Omental fat pad (tissue), 1 donor: ENCODE measurements at regions not wholly inside any gene's neighbourhood (a gene's known extent, or its start where the extent isn't known, plus 50 kb on each side); places are given as distances from the start of the nearest gene placed in this dataset.
"Not testable (repeated sequence)": the region's sequence is repeated elsewhere in the genome, so short reads cannot be mapped to it uniquely, and the experiment has no call there.

Experiments used
- ATAC-seq: fragments of 150-250 bp; one replicate; pipeline ENCODE4 v1.9.1; 2016; ENCODE audit warnings: mild to moderate bottlenecking, moderate library complexity; ENCODE audit not compliant: low FRiP score
- DNase-seq: peaks from one replicate; pipeline ENCODE4 v3.0.0-alpha.2; 2019; ENCODE audit warnings: low spot score

DNA sequence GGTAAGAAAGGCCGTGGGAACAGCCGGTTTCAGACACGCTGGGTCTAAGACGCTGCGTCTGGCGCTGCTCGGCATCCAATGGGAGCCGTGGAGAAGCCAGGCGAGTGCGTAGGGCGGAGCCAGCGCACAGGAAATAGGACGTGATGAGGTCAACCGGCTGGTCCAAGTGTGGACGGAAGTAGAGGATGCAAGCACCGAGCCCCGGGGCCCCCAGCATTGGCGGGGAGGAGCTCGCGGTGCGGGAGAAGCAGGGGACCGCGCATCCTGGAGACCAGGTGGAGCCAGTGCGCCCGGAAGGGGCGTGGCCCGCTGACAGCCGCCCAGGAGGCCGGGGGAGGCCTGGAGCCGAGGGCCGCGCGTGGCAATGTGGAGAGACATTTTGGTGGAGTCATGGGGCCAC is 3976.1 kb upstream of the TPTE start:
- not testable (repeated sequence) for DNase-seq, ATAC-seq

- not testable (repeated sequence) for ATAC-seq, DNase-seq
Observed at GRCh38 chr21:6551045-6551444, 3970.3 kb upstream of the TPTE start.

DNA sequence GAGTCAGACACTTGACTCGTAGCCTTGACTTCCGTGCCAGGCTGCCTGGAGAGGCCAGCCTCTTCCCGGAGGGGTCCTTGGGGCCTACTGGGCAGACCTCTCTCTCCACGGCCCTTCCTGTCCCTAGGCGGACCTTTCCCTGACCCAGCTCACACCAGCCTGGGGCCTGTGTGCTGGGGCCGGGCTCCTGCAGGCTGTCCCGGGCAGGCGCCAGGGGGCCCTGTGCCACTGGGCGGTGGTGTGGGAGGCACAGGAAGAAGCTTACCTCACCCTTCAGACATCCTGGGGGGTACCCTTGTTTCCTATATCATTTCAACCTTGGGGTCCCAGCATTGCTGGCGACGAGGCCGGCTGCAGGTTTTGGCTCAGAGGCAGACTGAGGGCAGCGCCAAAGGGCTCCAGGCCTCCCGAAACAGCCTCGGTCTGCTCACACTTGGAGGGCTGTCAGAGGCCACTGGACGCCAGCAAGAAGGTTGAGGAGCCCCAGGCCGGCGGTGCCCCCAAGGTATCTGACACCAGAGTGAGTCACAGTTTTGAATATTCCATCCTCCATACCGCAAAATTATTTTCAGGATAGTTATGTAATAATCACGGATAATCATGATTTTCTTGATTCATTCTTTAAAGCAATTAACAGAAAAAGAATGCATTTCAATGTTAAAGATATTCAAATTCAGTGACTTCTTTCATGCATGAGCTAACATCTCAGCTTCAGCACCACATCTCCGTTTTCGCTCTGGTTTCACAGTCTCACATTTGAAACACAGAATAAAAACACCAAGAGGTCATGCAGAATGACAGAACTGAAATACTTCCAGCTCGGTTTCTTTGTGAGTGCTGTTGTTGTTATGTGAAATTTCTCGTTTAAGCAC is 3967.6 kb upstream of the TPTE start:
- not testable (repeated sequence) for ATAC-seq

DNA sequence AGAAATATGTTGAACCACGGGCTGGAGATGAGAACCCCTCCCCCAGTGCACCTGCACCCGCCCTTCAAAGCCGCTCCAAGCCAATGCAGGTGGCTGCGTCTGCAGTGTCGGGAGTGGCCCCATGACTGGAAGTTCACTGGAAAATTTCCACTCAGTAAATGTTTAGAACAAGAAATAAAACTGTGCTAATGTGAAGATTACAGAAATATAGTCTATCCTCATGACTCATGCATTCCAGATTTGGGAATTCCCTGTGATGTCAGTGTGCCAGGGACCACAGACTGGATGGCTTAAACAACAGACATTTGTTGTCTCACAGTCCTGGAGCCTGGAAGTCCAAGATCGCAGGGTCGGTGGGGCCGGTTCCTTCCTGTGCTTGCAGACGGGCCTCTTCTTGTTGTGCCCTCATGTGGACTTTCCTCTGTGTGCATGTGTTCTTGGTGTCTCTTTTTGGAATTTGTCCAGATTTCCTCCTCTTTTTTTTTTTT is 3967.0 kb upstream of the TPTE start:
- DNase-seq, result not testable (repeated sequence)
- peak; percentile 82 for ATAC-seq

More for the DNA sequence above, 3967.6 kb upstream of the TPTE start:
- DNase-seq, result not testable (repeated sequence)

- not testable (repeated sequence) for DNase-seq, ATAC-seq
Observed at GRCh38 chr21:6556516-6556915, 3964.9 kb upstream of the TPTE start.

- DNase-seq, ATAC-seq: not testable (repeated sequence)
Observed at GRCh38 chr21:6557415-6557814, 3964.0 kb upstream of the TPTE start.

GRCh38 chr21:6561168-6561567 is 3960.2 kb upstream of the TPTE start:
- DNase-seq, ATAC-seq: not testable (repeated sequence)

DNA sequence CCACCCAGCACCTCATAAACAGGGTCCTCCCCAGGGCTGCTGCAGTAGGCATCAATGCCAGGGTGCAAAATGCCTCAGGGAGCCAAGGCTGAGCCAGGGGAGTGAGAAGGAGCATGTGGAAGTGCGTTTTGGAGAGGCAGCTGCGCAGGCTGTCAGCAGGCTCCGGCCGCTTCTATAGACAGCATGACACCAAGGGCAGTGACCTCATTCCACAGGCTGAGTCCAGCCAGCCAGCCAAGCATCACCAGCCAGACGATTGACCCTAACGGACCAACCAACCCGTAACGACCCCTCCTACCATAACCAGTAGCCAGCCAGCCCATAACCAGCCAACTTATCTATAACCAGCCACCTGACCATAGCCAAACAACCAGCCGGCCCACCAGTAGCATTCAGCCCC is 3959.8 kb upstream of the TPTE start:
- ATAC-seq, result not testable (repeated sequence)

GRCh38 chr21:6564543-6565166 is 3956.7 kb upstream of the TPTE start:
- not testable (repeated sequence) for ATAC-seq
- DNase-seq, result peak; percentile 4

More for the DNA sequence above, 3959.8 kb upstream of the TPTE start:
- DNase-seq, result not testable (repeated sequence)

DNA sequence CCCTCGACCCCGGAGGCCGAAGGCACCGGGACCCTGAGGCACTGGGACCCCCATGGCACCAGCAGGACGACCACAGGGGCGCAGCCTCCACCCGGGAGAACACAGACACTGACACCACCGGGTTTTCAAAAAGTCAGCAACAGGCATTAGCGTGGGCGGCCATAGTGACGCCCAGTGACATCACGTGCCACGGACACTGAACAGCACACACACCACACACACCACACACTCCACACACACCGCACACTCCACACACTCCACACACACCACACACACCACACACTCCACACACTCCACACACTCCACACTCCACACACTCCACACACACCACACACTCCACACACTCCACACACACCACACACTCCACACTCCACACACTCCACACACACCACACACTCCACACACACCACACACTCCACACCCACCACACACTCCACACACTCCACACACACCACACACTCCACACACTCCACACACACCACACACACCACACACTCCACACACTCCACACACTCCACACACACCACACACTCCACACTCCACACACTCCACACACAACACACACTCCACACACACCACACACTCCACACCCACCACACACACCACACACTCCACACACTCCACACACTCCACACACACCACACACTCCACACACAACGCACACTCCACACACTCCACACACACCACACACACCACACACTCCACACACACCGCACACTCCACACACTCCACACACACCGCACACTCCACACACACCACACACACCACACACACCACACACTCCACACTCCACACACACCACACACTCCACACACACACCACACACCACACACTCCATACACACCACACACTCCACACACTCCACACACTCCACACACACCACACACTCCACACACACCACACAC is 3955.9 kb upstream of the TPTE start:
- not testable (repeated sequence) for ATAC-seq
- peak; percentile 10 for DNase-seq

DNA sequence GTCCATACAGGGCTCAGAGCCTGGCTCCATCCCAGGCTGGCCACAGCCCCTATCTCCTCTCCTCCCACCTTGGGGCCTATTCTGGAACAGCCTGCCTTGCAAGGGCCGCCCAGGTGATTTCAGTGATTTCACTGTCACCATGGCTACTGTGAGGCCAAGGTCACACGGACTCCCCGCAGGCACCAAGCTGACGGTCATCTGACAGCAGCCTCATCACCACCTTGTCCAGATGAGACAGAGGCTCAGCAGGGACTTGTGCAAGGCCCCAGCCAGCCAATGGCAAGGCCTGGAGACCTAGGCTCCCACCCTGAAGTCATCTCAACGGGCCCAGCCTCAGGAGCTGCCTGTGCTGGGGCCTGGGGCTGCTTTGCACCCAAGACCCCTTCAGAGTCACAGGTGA is 3953.8 kb upstream of the TPTE start:
- DNase-seq, ATAC-seq: not testable (repeated sequence)

- peak; percentile 68 for ATAC-seq
- DNase-seq, result not testable (repeated sequence)
Observed at GRCh38 chr21:6569152-6569551, 3952.2 kb upstream of the TPTE start.

GRCh38 chr21:6569587-6570392 is 3951.6 kb upstream of the TPTE start:
- DNase-seq, result not testable (repeated sequence)
- ATAC-seq, result peak; percentile 75

- not testable (repeated sequence) for DNase-seq, ATAC-seq
Observed at GRCh38 chr21:6570700-6571368, 3950.5 kb upstream of the TPTE start.

- ATAC-seq, DNase-seq: not testable (repeated sequence)
Observed at GRCh38 chr21:6573576-6573975, 3947.8 kb upstream of the TPTE start.

DNA sequence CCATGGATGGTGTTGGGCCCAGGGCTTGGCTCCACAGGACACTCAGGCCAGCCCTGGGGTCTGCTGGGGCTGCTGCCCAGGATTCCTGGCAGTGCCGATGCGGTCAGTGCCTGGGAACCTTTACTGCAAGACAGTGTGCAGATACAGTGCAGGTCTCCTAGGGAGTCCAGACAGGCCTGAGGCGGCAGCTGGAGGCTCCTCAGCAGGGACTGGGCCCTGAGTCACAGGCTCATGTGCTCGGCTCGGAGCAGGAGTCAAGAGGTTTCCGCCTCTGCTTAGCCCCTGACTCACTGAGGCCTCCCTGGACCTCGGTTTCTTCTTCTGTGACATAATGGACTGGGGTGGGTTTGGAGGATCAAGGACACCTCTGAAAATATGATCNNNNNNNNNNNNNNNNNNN is 3941.6 kb upstream of the TPTE start:
- DNase-seq, ATAC-seq: not testable (repeated sequence)
